HG03196 (cell line): ENCODE measurements at regions not wholly inside any gene's neighbourhood (a gene's known extent, or its start where the extent isn't known, plus 50 kb on each side); places are given as distances from the start of the nearest gene placed in this dataset.
"Not testable (repeated sequence)": the region's sequence is repeated elsewhere in the genome, so short reads cannot be mapped to it uniquely, and the experiment has no call there.

Source experiments
- ATAC-seq: cut with Tn5 transposase; IDR thresholded peaks from one replicate; pipeline ENCODE4 v1.9.1; 2021; ENCODE audit not compliant: unreplicated experiment

DNA sequence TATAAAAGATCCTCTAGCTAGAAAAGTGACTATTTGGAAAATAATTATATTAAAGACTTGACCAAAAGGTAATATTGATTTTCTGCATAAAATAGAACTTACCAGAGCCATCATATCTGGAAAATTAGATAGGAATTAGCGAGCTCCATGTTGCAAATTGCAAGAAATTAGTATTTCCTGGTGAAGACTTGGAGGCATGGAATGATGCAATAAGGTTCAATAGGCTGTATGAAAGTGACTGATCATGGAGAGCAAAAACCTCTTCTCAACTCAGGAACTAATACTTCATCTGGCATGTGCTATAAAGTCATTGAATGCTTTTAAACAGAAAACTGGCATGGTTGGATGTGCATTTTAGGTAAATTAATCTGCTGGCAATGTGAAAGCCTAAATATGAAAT, 66.3 kb upstream of the UFM1 start:
- ATAC-seq = no peak

DNA sequence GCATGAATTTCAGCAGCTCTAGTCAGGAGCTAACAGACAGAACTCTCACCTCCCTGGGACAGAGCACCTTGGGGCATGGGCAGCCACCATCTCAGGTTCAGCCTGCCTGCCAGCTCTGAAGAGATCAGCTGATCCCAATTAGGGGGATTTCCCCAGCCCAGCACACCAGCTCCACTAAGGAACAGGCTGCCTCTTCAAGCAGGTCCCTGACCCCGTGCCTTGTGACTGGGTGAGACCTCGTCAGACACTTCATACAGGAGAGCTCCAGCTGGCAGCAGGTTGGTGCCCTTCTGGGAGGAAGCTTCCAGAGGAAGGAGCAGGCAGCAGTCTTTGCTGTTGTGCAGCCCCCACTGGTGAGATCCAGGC, 84.5 kb upstream of the UFM1 start:
- no peak for ATAC-seq

DNA sequence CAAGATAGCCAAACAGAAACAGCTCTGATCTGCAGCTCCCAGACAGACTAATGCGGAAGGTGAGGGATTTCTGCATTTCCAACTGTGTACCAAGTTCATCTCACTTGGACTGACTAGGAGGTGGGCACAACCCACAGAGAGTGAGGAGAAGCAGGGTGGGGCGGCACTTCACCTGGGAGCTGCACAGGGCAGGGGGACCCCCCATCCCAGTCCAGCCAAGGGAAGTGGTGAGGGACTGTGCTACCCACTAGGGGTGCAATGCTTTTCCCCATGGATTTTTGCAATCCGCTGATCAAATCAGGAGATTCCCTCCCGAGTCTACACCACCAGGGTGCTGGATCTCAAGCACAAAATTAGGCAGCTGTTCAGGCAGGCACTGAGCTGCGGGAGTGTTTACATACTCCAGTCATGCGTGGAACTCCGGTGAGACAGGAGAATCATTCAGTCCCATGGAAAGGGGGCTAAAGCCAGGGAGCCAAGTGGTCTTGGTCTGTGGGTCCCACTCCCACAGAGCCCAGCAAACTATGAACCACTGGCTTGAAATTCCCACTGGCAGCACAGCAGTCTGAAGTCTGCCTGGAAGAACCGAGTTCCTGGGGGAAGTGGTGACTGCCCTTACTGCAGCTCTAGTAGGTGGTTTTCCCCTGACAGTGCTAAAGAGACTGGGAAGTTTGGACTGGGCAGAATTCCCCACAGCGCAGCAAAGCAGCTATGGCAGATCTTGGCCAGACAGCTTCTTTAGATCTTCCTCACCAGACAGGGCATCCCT, 85.1 kb upstream of the UFM1 start:
- ATAC-seq = no peak

DNA sequence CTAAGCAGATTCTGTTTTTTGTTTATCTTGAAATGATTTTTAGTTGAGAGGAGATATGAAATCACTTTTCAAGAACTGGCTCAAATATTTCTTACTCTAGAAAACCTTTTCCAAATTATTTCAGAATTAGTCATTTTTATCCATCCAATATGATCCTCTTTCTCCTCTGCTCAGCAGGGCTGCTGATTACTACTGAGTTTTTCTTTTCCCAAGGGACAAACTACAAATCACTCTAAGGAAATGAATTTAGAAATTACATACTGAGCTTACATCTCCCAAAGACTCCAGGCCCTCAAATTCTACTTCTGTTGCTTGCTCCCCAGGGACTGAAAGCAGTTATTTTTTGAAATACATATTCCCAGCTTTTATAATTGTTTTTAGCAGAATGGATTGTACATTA, 87.4 kb upstream of the UFM1 start:
- ATAC-seq = no peak

DNA sequence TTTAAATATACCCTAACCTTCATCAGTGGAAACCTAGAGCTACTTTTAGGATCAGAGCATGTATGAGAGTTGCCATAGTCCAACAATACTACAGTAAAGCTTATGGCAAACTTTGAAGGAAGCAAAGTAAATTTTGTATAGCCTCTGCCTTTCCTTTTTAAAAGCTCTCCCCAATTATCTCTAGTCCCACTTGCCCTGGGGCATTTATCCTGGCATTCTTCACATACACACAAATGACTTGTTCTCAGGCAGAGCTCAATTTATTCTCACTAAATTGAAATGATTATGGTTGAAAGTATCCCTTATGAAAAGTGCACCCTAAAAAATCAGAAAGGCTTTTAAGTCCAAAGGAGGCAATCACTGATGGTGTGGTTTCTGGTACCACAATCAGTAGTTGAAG, 94.1 kb upstream of the UFM1 start:
- no peak for ATAC-seq

DNA sequence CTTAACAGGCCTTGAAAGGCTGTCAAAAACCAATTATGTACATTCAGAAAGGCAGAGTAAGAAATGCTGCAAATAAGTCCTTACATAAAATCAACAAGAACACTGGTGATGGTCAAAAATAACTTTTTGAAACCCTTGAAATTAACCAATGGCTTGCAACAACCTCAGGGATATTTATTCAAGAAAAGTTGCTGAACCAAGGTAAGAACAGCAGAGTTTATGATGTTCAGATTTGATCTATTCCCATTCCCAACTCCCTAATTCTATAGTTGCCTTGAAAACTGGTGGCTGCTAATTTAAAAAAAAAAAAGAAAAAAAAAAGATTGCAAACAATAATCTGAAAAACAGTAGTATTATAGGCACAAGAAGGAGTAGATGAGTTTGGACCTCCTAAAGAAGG, 109.8 kb upstream of the UFM1 start:
- ATAC-seq = no peak

DNA sequence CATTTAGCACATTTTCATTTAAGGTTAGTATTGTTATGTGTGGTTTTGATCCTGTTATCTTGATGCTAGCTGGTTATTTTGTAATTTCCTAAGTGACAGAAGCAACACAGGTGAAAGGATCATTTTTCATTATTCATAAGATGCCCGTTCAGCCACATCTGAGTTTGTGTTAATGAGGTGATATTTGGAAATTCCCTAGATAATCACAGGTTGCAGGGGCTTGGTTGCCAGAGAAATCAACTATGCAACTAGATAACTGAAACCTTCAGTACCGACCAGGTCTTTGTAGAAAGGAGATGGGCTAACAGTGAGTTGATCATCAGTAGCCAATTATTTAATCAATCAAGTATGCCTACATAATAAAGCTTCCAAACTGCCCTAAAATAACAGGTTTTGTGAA, 121.3 kb upstream of the UFM1 start:
- no peak for ATAC-seq

DNA sequence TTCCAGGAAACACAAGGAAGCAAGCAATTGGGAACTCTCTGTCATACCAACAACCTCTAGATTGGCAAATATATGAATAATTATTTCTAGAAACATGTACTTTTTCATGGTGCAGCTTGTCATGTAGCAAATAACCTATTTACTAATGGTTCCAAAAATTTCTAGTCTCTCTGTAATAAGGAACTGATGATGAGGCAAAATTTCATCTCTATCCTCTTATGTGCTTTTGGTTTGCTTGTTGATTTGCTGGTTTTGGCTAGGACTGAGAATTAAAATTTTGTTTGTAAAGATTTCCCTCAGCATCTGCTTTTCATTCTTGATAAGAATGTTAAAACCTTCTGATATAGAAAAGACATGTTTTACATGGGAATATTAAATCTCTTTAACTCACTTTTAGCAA, 123.2 kb upstream of the UFM1 start:
- no peak for ATAC-seq

DNA sequence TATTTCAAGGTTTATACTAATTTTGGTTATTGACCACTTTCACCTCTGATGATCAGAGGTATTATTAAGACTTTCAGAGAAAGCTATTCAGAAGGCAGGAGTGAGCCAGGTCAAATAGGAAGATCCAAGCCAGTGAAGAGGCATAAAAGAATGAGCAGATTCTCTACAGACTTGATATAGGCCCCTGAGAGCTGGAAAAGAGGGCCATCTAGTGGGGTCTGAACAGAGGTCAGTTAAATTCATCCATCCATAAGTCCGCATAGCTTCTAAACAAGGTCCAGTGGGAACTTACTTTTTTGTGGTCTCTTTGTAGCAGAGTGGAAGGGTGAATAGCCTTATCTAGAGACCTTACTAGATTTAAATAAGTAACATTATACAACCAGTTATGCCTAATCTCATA, 126.6 kb upstream of the UFM1 start:
- ATAC-seq = no peak

DNA sequence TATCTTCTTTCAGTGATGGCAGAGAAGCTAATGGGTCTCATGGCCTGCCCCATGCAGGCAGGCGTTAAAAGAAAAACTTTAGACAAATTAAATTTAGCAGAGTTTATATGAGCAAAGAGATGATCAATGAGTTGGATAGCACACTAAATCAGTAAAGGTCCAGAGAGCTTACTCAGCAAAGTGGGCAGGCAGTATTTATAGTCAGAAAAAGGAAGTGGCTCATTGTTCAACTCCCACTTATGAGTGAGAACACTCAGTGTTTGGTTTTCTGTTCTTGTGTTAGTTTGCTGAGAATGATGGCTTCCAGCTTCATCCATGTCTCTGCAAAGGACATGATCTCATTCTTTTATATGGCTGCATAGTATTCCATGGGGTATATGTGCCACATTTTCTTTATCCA, 128.5 kb upstream of the UFM1 start:
- not testable (repeated sequence) for ATAC-seq

DNA sequence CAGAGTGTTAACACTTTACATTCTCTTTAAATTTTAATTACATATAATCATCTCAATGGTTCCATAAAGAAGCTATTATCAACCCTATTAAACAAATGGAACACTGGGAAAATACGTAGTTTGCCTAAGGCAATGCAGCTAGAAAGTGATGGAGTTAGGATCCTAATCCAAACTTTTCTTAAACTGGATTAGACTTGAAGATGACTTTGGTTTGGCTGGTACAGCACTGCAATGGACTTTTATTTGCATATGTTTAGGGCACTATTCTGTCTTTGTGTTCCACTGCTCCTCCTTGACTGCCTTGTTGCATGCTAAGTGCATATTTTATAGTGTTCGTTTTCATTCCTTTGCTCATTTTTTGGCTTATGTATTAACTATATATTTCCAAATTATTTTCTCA, 133.5 kb upstream of the UFM1 start:
- no peak for ATAC-seq

DNA sequence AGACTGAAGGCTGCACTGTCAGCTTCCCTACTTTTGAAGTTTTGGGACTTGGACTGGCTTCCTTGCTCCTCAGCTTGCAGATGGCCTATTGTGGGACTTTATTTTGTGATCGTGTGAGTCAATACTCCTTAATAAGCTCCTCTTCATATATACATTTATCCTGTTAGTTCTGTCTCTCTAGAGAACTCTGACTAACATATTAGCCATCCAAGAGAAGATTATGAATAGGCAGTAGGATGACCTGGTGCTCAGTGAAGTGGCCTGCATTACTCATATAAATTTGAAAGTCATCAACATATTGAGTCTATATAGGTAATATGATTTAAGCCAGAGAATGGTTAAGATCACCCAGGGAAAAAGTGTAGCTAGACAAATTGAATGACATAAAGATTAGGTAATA, 136.3 kb upstream of the UFM1 start:
- no peak for ATAC-seq

DNA sequence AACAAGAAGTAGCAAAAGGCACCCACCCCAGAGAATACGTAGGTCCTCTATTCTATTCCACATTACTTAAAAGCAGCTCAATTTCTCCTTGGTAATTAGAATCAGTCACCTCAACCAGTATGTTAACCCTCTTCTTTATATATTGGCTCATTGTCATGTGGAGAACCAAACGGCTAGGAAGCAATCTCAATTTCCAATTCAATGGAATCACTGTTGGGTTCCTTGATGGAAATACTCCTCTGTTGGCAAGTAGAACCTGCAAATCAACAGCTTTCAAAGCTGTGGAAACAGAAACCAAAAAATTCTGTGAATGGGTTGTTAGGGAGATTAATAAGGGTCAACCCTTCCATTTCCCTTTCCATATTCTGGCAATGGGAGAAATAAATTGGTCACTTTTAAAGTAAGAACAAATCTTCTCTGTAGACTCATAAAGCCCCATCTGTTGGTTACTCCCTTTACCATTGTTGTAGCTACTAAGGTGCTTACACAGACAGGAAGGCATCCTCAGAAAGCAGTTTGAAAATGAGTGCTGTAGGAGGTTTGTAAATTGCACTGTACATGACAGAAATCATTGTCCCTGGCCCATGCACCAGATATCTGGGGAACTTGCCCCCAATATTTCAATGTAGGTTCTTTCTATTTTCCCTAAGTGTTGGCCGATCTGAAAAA, 138.6 kb upstream of the UFM1 start:
- ATAC-seq = no peak

DNA sequence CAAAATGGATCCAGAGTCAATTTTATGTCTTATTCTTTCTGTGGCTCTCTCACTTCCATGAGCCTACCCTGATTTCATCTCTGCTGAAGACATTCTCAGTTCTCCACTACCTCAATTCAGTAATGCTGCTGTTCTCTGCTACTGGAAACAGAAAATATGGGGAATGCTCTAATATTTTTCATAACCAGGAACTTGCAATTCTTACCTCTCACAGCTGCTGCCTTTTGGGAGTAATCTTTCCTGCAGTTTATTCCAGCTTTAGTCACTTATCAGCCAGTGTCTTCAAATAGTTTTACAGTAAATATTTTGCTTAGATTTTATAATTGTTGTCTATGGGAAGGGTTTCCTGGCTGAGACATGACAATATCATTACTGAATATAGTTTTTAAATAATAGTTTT, 145.1 kb upstream of the UFM1 start:
- no peak for ATAC-seq

DNA sequence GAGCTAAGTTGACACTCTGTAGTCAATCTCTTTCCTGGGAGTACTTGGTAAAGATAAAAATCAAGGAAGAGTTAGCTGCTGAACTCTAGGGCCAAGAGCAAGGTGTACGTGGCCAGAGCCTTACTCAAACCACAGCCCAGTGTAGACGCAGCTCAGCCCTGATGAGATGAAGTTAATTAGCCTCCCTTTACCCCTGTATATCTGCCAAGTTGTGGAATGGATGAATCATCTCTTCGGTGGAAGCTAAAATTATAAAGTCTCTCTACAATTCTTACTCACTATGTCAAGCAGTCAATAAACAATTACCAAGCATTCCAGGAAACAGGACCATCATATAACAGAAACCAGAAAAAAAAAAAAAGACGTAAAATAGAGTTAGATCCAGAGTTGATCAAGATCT, 146.9 kb upstream of the UFM1 start:
- no peak for ATAC-seq

DNA sequence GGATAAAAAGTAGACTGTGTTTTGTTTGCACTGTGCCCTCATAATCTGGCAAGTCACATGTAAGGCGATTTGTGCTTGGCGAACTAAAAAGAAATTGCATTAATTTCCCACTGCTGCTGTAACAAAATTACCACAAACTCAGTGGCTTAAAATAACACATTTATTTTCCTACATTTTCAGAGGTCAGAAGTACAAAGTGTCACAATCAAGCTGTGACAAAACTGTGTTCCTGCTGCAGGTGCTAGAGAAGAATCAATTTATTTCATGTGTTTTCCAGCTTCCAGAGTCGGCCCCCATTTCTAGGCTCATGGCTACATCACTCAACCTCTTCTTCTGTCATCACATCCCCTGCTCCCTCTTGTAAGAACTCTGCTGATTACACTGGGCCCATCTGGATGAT, 158.6 kb upstream of the UFM1 start:
- ATAC-seq = no peak

DNA sequence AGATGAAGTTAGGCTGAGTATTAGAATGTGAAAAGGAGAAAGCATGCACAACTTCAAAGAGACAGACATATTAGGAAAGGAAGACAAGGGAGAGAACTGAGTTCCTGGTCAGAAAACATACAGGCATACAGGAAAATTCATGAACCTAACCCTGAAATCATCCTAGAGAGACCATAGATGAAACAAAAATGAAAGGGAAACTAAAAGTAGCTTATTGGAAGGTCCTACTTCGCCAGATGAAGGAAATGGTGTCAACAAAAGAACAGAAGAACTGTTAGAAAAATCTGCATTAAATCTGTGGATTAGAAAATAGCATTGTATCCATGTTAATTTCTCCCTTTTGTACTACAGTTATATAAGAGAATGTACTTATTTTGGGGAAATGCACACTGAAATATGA, 169.0 kb upstream of the UFM1 start:
- ATAC-seq = peak; percentile 64

DNA sequence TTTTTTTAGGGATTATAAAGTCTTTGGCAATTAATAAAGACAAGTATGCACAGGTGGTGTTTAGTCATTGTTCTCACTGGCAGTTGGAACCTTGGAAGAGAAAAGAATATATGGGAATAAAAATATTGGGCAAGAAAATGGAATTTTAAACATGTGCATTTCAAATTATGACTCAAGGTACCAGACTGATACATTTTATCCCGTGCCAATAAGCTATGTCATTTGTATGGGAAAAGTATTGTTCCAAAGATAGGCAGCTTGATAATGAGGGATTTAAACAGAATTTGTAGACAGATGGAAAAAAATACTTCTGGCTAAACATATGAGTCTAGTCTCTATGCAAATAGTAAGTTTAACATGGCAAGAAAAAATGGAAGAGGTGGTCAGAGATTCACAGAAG, 169.5 kb upstream of the UFM1 start:
- no peak for ATAC-seq

DNA sequence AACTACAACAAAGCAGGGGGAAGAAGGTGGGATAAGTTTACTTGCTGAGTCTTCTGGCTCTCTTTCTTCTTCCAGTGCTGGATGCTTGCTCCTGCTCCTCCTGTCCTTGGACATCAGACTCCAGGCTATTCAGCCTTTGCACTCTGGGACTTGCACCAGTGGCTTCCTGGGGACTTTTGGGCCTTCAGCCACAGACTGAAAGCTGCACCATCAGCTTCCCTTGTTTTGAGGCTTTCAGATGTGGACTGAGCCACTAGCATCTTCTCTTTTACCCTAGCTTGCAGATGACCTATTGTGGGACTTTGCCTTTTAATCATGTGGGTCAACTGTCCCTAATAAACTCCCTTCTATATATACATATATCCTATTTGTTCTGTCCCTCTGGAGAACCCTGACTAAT, 173.0 kb upstream of the UFM1 start:
- no peak for ATAC-seq

DNA sequence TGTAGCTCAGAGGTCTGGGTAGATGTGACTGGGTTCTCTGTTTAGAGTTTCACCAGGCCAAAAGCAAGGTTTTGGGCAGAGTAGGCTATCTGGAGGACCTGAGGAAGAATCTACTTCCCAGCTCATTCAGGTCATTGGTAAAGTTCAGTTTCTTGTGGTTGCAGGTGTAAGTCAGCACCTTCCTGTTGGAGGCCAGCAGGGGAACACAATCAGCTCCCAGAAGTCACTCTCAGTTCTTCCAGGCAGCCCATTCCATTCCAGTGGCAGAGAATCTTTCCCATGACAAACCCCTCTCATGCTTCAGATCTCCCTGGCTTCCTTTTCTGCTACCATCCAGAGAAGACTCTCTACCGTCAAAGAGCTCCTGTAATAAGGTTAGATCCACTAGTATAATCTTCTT, 176.2 kb upstream of the UFM1 start:
- no peak for ATAC-seq

DNA sequence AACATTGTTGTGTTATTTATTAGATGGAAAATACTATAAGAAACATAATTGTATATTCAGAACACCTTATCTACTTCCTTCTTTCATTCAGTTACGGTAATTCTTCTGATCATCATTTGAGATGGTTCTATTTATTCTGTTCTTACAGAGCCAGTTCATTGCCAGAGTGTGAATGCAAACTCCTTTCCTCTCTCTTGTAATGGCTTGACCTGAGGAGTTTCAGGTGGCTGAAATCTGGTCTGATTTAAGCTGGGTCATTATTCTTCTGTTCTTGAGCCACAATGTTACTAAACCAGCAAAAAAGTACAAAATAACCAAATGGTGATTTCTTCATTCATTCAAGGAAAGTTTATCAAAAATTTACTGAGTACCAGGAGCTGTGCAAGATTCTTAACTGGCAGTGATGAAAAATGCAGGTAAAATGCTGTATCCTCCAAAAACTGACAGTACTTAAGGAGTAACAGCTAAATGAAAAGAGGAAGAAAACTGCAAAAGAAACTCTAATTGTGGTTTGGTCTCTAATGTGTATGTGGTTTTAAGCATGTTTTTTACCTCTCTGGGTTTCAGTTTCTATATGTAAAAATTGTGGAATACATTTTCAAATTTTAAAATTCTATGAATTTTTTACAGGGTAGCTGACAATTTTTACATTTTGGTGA, 182.4 kb upstream of the UFM1 start:
- peak; percentile 97 for ATAC-seq

DNA sequence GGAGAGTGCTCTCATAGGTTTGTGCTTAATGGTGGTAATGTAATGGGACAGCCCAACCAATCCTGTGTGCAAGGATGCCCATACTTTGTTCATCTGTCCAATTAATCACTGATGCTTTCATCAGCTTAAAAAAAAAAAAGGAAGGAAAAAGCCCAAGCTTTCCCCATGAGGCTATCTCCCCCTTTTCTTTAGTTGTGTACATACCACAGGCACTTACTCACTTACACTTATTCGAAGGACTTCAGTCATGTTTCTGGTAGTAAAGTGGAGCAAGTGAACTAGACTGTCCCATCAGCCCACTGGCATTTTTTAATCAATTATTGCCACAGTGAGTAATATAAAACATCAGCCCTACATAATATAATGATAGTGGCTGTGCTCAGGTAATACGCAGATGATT, 183.5 kb upstream of the UFM1 start:
- ATAC-seq = no peak

DNA sequence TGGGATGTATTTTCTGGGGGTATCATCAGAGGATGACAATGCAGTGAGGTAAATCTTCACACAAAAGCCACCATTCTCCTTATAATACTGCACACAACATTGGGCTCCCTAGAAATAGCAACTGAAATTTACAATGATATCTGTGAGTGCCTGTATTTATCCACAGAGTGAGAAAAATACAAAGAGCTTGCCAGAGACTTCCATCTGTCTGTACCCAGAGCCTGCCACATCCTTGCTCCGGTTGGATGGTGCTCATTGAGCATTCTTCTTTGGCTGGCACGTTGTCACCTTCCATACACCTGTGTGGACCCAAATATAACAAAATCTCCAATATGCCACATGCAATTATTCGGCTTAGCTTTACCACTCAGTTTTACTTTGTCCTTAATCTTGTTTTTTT, 189.5 kb upstream of the UFM1 start:
- ATAC-seq = no peak
